Globus pallidus (tissue), 1 donor: ENCODE measurements at regions not wholly inside any gene's neighbourhood (a gene's known extent, or its start where the extent isn't known, plus 50 kb on each side); places are given as distances from the start of the nearest gene placed in this dataset.

Experiments
- DNase-seq: peaks from one replicate; pipeline ENCODE4 v3.0.0-alpha.2; 2015; ENCODE audit warnings: low spot score

DNA sequence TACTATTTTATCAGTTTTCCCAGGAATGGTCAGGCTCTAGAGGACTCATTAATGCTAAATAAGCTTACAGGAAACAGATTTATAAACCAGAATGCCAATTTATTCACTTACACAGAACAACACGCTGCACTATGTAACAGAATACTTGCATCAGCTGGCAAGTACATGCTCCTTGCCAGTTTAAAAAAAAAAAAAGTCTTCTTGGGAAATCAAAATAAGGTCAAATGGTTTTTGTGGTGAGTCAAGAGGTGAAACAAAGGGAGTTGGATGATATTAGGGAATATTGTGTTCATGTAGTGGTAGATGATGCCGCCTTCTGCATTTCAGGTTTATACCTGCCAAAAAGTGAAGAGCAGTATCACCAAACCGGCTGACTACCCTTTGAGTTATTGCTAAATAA is 1322.1 kb upstream of the ZEB2 start:
- no peak for DNase-seq

DNA sequence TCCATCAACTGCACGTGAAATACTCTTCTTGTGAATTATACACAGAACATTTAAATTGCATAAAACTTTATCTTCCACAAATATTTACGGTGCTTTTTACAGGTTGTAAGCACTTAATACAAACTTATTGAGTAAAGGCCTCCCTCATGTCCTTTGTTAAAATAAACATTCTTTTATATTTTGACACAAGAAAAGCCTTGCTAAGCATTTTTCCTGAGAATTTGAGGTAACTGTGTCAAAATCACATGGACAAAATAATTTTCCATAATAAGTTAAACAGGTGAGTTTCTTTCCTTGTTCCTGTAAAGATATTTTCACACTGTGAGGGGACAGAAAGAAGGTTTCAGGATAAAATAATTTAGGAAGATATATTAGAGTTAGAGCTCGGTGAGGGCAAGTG is 1317.1 kb upstream of the ZEB2 start:
- no peak for DNase-seq

DNA sequence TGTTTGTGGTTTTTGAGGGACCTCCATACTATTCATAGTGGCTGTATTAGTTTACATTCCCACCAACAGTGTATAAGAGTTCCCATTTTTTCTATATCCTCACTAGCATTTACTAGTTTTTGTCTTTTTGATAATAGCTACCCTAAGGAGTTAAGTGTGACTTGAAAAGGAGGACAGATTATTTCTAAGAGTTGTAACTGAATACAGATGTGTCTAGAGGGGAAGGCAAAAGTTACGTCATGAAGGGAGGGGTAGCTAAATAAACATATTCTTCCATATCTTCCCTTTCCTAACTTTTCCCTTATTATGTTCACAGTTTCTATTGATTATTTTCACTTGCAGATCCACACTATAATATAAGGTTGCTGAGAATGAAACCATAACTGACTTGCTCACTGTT is 1315.7 kb upstream of the ZEB2 start:
- DNase-seq: no peak

DNA sequence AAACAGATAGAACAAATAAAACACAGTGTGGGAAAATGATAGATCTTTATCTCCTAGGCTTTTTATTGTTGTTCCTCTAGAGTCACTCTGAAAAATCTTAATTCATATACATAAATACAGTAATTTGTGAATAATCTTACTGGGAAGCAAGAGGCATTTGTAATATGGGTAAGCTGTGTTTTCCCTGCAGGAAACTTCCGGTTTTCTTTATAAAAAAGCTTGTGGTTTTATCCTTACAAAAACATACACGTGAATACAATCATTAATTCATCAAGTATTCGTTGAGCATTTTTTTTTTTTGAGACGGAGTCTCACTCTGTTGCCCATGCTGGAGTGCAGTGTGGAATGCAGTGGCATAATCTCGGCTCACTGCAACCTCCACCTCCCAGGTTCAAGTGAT is 1312.8 kb upstream of the ZEB2 start:
- DNase-seq: no peak

DNA sequence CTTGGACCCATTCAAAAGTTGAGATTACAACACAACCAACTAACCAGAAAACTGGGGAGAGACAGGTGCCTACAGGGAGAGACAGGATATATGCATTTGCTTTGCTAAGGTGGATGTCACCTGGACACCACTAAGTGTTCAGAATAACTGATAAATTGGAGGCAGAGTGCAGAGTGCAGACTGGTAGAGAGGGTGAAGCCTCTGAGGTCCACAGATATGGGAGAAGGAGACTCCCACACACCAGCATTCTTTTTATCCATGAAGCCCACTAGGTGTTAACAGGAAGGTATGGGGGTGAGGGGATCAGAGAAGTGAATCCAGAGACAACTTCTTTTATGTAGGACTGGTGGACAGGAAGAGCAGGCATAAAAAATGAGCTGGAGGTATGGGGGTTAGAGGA is 1310.0 kb upstream of the ZEB2 start:
- no peak for DNase-seq

DNA sequence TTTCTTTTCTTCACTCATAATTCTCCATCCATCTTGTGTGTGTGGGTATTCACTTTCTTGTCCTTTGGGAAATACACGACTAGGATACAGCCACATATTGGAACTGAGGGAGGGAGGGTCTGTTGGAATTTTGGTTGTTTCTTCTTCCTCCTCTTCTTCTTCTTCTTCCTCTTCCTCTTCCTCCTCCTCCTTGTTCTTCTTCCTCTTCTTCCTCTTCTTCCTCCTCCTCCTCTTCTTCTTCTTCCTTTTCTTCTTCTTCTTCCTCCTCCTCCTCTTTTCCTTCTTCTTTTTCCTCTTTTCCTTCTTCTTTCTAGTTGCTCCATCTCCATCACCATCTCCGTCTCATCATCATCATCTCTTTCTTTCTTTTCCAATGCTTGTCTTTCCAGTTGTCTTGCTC is 1307.3 kb upstream of the ZEB2 start:
- no peak for DNase-seq

DNA sequence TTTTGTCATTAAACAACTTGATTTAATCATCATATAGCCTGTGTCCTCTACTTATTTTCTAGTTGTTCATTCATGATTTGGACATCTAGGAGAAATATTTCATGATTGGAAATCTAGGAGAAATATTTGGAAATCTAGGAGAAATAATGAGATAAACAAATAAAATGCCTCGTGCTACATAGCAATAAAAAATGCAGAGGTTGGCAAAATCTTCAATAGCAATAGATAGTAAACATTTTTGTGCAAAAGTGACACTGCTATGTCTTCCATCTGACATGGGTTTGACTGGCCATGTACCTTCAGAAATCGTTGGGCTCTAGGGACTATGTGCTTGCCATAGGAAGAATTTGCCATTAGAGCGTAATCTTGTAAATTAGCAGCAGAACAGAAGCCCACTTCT is 1304.5 kb upstream of the ZEB2 start:
- DNase-seq: no peak

DNA sequence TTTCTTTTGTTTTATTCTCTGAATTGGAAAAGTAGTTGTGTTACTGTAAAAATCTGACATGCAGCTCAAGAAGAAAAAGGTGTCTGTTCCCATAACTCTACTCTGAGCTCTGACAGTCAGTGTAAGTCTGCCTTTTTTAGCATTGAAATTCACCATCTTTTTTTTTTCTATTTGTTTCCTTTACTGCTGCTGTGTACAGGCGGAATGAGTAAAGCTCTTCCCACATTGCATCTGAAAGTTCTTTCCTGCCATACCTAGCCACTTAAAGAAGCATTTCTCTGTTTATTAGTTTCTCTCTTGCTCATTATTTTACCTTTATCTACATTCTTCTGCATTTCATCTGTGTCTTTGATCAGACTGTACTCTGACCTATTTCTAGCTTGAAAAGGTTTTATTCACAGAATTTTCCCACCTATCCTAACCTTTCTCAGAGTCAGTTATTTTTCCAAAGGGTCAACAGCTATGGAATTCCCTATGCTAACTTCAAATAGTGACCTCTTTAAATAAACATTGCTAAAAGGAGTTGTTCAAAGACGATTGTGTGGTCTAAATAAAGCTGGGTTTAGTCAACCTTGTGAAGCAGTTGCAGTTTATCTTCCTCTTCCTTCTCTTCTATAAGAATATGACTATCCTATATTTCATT is 1303.1 kb upstream of the ZEB2 start:
- no peak for DNase-seq

DNA sequence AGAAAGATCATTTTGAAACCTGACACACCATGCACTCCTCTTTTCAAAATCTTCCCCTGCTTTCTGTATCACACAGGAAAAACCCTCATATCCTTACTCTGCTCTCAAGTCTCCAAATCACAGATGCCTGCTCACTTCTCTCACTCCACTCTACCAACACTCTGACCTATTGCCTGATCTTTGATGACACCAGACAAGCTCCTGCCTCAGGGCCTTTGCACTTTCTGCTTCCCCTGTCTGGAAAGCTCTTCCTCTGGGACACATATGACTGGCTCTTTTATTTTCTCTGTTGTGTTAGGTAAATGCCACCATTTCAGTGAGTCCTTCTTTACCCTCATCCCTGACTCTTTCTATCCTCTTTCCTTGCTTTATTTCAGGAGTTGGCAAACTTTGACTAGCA is 1300.7 kb upstream of the ZEB2 start:
- DNase-seq: no peak

DNA sequence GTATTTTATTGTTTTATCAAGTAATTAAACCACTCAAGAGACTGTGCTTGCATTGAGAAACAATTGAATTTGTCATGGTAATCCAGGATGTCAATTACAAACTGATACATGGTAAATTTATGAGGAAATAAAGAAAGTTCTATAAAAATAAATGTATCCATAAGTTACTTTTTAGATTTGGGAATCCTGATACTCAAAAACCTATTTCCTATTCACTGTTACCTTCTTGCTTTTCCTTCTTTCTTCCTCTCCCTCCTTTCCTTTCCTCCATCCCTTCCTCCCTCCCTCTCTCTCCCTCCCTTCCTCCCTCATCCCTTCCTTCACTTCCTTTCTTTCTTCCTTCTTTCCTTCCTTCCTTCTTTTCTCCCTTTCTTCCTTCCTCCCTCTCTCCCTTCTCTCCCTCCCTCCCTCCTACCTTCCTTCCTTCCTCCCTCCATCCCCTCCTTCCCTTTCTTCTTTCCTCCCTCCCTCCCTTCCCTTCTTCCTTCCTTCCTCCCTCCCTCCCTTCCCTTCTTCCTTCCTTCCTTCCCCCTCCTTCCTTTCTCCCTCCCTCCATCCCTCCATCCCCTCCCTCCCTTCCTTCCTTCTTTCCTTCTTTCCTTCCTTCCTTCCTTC is 1299.1 kb upstream of the ZEB2 start:
- no peak for DNase-seq

DNA sequence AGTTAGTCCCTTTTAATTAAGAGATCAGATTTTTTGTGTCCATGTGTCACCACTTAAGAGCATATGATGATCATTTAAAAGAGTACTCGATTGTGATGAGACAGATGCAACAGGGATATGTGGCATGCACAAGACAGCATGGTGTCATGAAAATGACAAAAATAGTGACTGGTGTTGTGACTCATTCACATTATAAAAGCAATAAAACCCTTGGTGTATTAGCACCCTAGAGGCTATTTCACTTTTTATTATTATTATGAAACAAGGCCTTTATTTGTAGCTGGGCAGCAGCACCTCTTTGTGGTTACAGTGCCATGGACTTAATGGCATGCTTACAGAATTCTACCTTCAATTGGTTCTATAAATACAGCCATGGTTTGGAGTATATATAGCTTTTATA is 1296.0 kb upstream of the ZEB2 start:
- DNase-seq: no peak

DNA sequence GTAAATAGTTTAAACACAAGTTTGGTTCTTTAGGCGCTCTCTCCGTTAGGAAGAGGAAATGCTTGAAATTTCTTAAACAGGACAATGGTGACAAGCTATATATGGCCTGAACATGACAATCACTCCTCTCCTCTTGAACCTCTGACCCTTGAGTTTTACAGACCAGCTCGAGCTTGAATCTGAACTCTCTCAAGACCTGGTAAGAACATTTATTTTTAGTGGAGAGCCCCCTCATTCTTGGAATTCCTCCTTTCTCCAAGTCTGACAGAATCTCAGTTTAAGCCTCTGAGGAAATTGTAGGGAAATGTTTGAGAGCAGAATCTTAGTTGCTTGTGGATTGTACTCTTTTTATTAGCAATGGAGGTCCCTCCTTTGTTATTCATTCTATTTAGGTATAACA is 1293.6 kb upstream of the ZEB2 start:
- no peak for DNase-seq

DNA sequence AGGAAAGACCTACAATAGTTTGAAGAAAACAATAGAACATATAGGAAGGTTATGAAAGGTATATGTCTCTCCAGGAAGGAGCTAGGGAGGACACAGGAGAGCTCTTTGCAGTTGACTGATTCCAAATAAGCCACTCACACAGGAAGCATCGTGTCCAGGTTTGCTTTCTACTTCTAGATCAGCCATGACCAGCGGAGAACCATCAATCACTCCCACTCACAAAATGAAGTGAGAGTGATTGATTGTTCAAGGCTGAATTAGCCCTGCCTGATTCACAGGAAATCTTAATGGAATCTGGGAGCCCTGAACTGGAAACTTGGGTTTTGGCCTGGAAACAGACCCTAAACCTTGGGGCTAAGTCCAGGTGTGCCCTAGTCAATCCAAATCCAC is 1292.2 kb upstream of the ZEB2 start:
- no peak for DNase-seq

DNA sequence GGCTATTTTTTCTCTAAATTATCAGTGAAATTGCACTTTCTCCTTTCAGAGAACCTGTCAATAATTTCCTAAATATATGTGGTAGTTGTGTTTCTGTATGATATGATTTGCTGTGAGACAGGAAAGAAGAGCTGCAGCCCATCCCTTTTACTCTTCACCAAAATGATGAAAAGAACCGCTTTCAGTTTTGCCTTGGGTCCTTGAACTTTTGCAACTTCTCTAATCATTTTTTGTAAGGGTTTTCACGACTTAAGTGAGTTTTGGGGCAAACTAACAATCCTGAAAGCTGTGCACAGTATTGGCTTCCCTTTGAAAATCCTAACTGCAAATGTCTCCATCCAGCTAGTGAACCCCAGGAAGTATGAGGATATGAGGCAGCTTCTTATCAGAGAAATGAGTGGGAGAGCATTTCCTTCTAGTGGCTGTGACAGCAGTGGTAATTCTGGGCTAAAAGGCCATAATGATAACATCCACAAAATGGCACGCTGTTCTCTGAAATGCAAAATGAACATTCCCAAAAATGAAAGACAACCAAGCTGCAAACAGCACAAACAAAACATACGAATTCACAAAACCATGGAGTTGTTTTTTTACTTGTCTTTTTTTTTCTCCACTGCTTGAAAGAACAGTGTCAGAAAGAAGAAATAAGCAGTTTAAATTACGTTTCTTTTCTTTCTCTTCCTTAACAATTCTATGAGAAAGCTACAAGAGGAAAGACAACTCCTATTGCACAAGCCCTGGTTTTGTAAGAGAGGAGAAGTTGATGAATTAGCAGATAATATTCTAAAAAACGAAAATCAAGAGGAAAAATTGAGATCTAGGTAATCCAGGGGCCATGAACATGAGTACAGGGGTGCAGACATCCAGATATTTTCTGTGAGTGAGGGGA is 1291.6 kb upstream of the ZEB2 start:
- no peak for DNase-seq

DNA sequence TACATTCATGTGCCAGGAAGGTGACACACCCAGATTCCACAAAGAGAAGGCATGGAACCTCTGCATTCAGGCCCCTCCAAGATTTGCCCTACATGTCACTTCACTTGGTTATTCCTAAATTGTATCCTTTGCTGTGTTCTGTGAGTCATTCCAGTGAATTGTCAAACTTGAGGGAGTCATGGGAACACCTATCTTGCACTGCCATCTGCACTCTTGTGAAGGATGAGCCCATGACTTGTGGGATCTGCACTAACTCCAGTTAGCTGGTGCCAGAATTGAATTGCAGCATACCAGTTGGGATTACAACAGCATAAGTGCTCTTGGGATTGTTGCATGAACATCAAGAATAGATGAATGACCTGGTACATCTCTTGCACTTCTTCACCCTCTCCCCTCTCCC is 1288.0 kb upstream of the ZEB2 start:
- DNase-seq: no peak

DNA sequence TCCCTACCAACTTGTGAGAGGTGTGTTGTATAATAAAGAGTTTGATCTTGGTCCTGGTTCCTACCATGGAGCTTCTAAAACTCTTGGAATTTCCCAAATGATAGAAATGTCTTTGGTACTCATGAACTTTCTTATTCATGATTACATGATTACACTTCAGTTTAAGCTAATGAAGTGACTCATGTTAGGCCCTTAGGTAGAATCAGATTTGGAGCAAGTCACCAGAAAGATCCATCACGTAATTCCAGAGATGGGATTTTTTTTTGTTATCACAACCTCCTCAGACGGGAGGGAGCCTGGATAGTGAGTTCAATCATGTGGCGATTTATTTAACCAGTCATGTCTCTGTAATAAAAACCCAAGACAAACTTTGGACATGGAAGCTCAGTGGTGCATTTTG is 1287.6 kb upstream of the ZEB2 start:
- no peak for DNase-seq

DNA sequence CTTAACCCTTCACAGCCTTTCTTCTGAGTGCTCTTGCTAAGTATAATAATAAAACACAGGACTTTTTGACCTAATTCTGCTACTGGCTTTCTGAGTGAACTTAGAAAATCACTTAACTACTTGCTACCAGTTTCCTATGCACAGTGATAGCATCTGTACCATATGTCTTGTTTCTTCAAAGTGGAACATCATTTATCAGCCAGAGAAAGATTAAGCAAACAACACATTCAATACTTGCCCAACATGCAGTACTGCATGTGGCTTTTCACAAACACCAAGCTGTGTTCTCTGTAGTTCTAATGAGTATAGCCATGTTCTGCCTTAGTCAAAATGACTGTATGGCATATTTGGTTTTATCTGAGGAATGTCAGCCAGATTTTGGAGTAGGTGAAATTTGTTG is 1286.6 kb upstream of the ZEB2 start:
- DNase-seq: no peak

DNA sequence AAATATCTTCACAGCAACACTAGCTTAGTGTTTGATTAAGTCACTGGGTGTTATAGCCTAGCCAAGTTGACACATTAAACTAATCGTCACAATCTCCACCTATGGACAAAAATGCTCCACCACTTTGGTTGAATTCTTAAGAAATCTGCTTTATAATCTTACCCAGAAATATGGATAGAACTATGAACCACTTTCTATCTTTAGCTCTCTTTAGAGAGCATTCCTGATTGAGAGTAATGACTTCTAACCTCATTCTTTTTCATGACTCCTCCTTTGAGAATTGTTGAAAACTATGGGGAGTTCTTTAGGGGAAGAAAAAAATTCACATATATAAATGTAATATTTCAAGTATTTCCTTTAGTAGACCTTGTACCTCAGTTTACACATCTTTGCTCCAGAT is 1282.2 kb upstream of the ZEB2 start:
- DNase-seq: no peak

DNA sequence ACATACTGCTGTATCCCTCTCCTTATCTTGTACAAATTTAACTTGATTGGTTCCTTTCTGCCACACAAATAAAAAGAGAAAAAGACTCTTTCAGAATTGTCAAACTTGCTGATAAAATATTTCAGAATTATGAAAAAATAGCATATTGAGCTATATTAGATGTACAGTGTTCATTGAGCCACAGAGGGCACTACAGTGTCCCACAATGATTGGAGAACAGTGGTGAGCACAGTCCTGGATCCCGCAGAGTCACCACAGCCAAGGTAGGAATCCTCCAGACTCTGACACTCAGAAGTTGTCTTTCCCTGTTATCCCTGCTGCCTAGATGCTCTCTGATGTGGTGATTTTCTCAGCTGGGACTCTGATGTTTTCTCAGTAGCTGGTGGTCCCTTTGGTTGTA is 1281.3 kb upstream of the ZEB2 start:
- no peak for DNase-seq

DNA sequence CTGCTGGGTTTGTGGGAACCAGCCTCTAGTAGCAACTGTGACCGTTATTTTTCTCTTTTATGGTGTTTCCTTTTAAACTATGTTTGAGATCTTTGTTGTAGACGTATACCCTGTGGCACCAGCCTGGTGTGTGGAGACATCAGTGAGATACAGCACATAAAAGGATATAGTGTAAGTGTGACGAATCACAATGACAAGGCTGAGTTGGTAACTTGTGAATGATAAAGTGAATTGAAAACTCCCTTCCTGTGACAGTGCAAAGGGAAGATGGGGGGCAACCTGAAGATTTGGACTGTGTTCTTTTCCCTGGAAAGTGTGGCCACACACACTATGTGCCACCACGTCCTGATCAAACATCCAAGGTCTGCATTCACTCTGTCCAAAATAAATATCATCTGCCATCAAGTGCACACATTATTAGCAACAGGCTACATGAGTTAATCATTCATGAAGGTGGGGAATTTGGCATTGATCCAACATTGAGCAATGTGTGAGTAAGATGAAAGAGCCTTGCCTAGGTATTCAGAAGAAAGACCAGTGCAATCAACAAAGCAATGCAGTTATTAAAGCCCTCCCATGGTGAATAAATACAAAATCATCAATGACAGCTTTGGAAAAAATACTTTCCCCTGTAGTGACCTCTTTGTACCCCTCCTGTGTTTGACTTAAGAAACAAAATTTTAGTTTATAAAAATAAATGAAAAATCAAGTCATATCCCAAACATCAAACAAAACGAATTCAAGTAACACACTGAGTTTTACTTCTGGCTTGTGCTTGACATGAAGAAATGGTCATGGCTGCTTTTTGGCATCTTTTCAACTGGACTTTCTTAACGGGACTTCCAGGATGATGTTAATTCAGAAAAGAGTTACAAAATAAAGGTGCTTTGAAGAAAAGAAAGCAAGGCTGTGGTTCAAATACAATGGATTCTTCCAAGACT is 1280.5 kb upstream of the ZEB2 start:
- DNase-seq: no peak

DNA sequence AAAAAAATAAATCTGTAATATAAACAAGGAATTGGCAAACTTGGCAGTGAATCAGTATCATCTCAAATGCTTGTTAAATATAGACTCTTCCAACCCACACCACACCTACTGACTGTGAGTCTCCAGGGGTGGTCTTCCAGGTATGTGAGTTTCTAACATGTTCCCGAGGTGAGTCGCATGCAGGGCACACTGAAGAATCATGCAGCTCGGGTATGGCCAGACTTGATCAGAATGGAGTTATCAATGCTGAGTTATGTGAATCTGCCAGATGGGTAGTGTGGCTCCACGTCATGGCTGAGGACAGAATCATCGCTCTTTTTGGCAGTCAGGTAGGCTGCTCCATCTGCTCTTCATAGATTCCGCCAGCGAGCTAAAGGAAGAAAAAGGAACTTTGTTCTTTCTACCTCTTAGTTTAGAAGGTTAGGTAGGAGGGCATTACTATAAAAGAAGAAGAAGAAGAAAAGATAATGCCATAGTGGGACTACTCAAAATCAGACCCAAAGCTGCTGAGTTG is 1279.7 kb upstream of the ZEB2 start:
- no peak for DNase-seq

DNA sequence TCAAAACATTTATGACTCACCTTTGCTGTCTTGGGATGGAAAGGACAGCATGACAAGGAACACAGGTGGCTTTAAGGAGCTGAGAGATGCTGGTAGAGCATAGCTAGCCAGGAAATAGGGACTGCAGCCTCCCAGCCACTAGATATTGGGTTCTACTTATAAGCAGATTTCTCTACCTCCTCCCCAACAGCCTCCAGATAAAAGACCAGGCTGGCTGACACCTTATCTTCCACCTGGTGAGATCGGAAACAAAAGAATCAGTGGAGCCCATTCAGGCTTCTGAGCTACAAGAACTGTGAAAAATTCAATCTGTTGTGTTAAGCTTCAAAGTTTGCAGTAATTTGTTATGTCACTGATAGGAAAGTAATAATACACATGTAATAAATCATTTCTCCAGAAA is 1278.5 kb upstream of the ZEB2 start:
- no peak for DNase-seq
